ENCODE measurements at regions not wholly inside any gene's neighbourhood (a gene's known extent, or its start where the extent isn't known, plus 50 kb on each side); places are given as distances from the start of the nearest gene placed in this dataset.

DNA sequence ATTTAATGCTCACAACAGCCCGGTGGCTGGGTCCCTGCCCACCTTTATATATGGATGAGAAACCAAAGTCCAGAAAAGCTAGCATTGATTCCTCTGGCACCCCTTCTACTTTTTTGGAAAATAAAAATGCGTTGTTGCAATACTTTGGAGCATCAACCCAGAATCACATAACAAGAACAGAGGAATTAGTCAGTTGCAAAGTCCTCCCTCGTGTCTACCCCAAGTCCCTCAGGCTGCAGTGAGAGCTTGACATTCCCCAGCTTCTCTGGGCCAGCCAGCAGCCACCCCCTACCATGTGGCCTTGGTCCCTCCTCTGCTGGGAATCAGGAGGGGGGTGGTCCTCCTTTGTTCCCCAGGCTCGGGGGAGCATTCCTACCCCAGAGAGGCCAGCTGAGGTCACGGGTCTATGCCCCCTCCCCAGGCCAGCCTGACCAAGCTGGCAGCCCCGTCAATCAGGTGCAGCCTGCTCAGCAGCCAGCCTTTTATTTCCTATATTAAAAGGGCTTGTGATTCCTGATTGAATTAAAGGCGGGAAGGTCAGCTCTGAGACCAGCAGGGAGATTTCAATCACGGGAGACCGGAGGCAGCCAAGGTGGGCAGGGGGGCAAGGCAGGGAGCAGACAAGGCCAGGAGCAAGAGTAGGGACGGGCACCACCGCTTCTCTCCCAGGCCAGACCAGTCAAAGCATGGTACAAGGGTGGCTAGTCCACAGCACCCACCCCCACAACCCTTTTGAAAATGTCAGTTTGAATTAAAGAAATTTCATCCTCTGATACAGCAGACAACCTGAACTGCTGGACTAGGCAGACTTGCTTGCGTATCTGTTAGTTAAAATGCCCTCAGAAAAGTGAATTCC, 158.9 kb downstream of the MRPL14 start:
- no peaks in the 10 kb centered on the region for H3K36me3 ChIP-seq (ENCODE audit: insufficient read depth, low read length)
- no peaks in the 10 kb centered on the region for H3F3A ChIP-seq (ENCODE audit: low read depth)
- no peaks in the 10 kb centered on the region for H4K20me1 ChIP-seq (ENCODE audit: insufficient read depth, low read length, poor library complexity, severe bottlenecking)
- H3K4me3 ChIP-seq (ENCODE audit: low read length, poor library complexity, severe bottlenecking): no peak overlapping the region
- TF ChIP-seq, protein P1, sequence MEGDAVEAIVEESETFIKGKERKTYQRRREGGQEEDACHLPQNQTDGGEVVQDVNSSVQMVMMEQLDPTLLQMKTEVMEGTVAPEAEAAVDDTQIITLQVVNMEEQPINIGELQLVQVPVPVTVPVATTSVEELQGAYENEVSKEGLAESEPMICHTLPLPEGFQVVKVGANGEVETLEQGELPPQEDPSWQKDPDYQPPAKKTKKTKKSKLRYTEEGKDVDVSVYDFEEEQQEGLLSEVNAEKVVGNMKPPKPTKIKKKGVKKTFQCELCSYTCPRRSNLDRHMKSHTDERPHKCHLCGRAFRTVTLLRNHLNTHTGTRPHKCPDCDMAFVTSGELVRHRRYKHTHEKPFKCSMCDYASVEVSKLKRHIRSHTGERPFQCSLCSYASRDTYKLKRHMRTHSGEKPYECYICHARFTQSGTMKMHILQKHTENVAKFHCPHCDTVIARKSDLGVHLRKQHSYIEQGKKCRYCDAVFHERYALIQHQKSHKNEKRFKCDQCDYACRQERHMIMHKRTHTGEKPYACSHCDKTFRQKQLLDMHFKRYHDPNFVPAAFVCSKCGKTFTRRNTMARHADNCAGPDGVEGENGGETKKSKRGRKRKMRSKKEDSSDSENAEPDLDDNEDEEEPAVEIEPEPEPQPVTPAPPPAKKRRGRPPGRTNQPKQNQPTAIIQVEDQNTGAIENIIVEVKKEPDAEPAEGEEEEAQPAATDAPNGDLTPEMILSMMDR (conservative IDR thresholded peaks at IDR 0.05; ENCODE audit: low read length): no peak
- no peak for TF ChIP-seq EZH2phosphoT487 (IDR thresholded peaks at IDR 0.05; ENCODE audit: borderline replicate concordance)
- no peaks in the 10 kb centered on the region for H3K9me2 ChIP-seq (replicated peaks; ENCODE audit: low read depth, low read length)
- no peaks in the 10 kb centered on the region for H3K9me3 ChIP-seq (ENCODE audit: insufficient read depth, low read depth, low read length)
- H3K79me2 ChIP-seq (ENCODE audit: insufficient read depth, low read length): no peaks in the 10 kb centered on the region
- no peak overlapping the region for H3K9ac ChIP-seq (ENCODE audit: low read depth, low read length, poor library complexity, severe bottlenecking)
- no peaks in the 10 kb centered on the region for H3K27me3 ChIP-seq (ENCODE audit: insufficient read depth, low read length, poor library complexity, severe bottlenecking)
- no peak overlapping the region for H3K4me2 ChIP-seq (ENCODE audit: low read depth, low read length, poor library complexity, severe bottlenecking)
- H2AFZ ChIP-seq (ENCODE audit: low read length): no peak overlapping the region
- H3K4me1 ChIP-seq (ENCODE audit: insufficient read depth, low read length, poor library complexity, severe bottlenecking): no peaks in the 10 kb centered on the region

DNA sequence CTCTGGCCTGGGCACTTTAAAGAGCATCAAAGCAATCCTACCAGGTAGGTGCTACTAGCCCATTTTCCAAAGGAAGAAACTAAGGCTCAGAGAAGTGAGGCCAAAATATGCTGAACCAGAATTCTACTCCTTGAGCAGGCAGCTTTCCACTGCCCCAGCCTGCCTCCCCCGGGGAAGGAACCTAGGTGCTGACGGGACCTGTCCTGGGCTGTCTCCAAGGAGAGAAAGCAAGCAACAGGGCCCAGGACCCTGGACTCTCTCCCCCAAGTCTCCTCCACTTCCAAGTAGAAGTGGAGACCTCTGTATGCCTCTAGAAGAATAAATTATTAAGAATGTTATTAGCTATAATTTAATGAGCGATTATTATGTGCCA, 159.5 kb downstream of the MRPL14 start:
- Histone ChIP-seq H2AFZ (ENCODE audit: low read length) (no peak overlapping the region), H4K20me1 (ENCODE audit: insufficient read depth, low read length, poor library complexity, severe bottlenecking) (no peaks in the 10 kb centered on the region), H3K9me3 (ENCODE audit: insufficient read depth, low read depth, low read length) (no peaks in the 10 kb centered on the region), H3F3A (ENCODE audit: low read depth) (no peaks in the 10 kb centered on the region), H3K4me3 (ENCODE audit: low read length, poor library complexity, severe bottlenecking) (no peak overlapping the region), H3K9ac (ENCODE audit: low read depth, low read length, poor library complexity, severe bottlenecking) (no peak overlapping the region), H3K36me3 (ENCODE audit: insufficient read depth, low read length) (no peaks in the 10 kb centered on the region), H3K27me3 (ENCODE audit: insufficient read depth, low read length, poor library complexity, severe bottlenecking) (no peaks in the 10 kb centered on the region), H3K4me1 (ENCODE audit: insufficient read depth, low read length, poor library complexity, severe bottlenecking) (no peaks in the 10 kb centered on the region), H3K79me2 (ENCODE audit: insufficient read depth, low read length) (no peaks in the 10 kb centered on the region), H3K9me2 (replicated peaks; ENCODE audit: low read depth, low read length) (no peaks in the 10 kb centered on the region), H3K4me2 (ENCODE audit: low read depth, low read length, poor library complexity, severe bottlenecking) (no peak overlapping the region)
- no peak for TF ChIP-seq EZH2phosphoT487 (IDR thresholded peaks at IDR 0.05; ENCODE audit: borderline replicate concordance)
- TF ChIP-seq, protein P1 (conservative IDR thresholded peaks at IDR 0.05; ENCODE audit: low read length): no peak

DNA sequence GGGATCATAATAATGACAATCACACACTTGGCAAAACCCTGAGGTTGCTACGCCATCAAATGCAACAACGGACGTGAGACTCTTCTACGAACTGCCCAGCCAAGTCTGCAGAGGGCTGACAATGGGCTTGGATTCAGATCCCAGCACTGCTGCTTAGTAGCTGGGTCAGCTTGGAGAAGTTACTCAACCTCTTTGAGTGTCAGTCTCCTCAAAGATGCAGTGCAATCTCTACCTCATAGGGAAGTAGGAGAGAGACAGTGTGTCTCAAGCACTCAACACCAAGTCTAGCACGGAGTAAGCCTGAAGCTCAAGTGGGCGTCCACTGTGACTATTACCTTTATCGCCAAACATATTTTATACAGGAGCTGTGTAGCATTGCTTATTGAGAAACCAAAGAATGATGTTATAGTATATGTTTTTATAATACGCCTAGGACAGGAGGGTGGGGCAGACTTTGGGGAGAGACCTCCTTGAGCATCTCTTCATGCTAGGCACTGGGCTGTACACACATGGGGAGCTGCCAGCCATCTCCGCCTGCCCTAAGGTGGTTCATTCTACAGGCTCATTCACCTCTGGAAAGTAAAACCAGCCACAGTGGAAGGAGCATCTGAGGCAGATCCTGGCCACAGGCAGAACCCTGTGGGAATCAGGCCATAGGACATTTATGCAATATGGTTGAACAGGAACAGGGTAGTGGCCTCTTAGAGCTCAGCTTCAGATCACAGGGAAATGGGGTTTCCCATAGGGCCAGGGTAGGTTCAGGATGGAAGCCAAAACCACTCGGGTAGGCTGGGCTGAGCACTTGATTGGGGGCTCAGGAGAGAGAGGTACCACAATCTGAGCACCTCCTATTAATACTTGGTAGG, 160.2 kb downstream of the MRPL14 start:
- TF ChIP-seq EZH2phosphoT487 (IDR thresholded peaks at IDR 0.05; ENCODE audit: borderline replicate concordance): no peak
- TF ChIP-seq, protein P1 (conservative IDR thresholded peaks at IDR 0.05; ENCODE audit: low read length): no peak
- Histone ChIP-seq H2AFZ (ENCODE audit: low read length) (no peak overlapping the region), H3K9me2 (replicated peaks; ENCODE audit: low read depth, low read length) (no peaks in the 10 kb centered on the region), H3K27me3 (ENCODE audit: insufficient read depth, low read length, poor library complexity, severe bottlenecking) (no peaks in the 10 kb centered on the region), H3K4me3 (ENCODE audit: low read length, poor library complexity, severe bottlenecking) (no peak overlapping the region), H3K36me3 (ENCODE audit: insufficient read depth, low read length) (no peaks in the 10 kb centered on the region), H3F3A (ENCODE audit: low read depth) (no peaks in the 10 kb centered on the region), H3K9ac (ENCODE audit: low read depth, low read length, poor library complexity, severe bottlenecking) (no peak overlapping the region), H3K9me3 (ENCODE audit: insufficient read depth, low read depth, low read length) (no peaks in the 10 kb centered on the region), H3K4me2 (ENCODE audit: low read depth, low read length, poor library complexity, severe bottlenecking) (no peak overlapping the region), H4K20me1 (ENCODE audit: insufficient read depth, low read length, poor library complexity, severe bottlenecking) (no peaks in the 10 kb centered on the region), H3K79me2 (ENCODE audit: insufficient read depth, low read length) (no peaks in the 10 kb centered on the region), H3K4me1 (ENCODE audit: insufficient read depth, low read length, poor library complexity, severe bottlenecking) (no peaks in the 10 kb centered on the region)
